ENCODE measurements at regions not wholly inside any gene's neighbourhood (a gene's known extent, or its start where the extent isn't known, plus 50 kb on each side); places are given as distances from the start of the nearest gene placed in this dataset.
"Not testable (repeated sequence)": the region's sequence is repeated elsewhere in the genome, so short reads cannot be mapped to it uniquely, and the experiment has no call there.

GRCh38 chr4:62460329-62460728 lies 1260.2 kb downstream of the ADGRL3 start:
- DNase-seq (ENCODE audit: low read depth in 2 of 2), result no peak

- no peak for DNase-seq (ENCODE audit: low read depth in 2 of 2)
Observed at GRCh38 chr4:62457356-62457755, 1257.2 kb downstream of the ADGRL3 start.

GRCh38 chr4:62455871-62456270 lies 1255.7 kb downstream of the ADGRL3 start:
- DNase-seq (ENCODE audit: low read depth in 2 of 2), result no peak

- no peak for DNase-seq (ENCODE audit: low read depth in 2 of 2)
Observed at GRCh38 chr4:62454535-62454934, 1254.4 kb downstream of the ADGRL3 start.

- no peak for DNase-seq (ENCODE audit: low read depth in 2 of 2)
Observed at GRCh38 chr4:62450740-62451139, 1250.6 kb downstream of the ADGRL3 start.

GRCh38 chr4:62449538-62449937 lies 1249.4 kb downstream of the ADGRL3 start:
- no peak for DNase-seq (ENCODE audit: low read depth in 2 of 2)

GRCh38 chr4:62448911-62449310 lies 1248.8 kb downstream of the ADGRL3 start:
- no peak for DNase-seq (ENCODE audit: low read depth in 2 of 2)

- DNase-seq (ENCODE audit: low read depth in 2 of 2), result no peak
Observed at GRCh38 chr4:62439051-62439450, 1238.9 kb downstream of the ADGRL3 start.

GRCh38 chr4:62434921-62435320 lies 1234.8 kb downstream of the ADGRL3 start:
- DNase-seq (ENCODE audit: low read depth in 2 of 2), result no peak

GRCh38 chr4:62431513-62432231 lies 1231.5 kb downstream of the ADGRL3 start:
- DNase-seq (ENCODE audit: low read depth in 2 of 2), result not testable (repeated sequence)

- no peak for DNase-seq (ENCODE audit: low read depth in 2 of 2)
Observed at GRCh38 chr4:62429297-62429696, 1229.2 kb downstream of the ADGRL3 start.

GRCh38 chr4:62415256-62415655 lies 1215.1 kb downstream of the ADGRL3 start:
- no peak for DNase-seq (ENCODE audit: low read depth in 2 of 2)

- no peak for DNase-seq (ENCODE audit: low read depth in 2 of 2)
Observed at GRCh38 chr4:62414563-62414962, 1214.4 kb downstream of the ADGRL3 start.

GRCh38 chr4:62410371-62411003 lies 1210.4 kb downstream of the ADGRL3 start:
- no peak for DNase-seq (ENCODE audit: low read depth in 2 of 2)

- no peak for DNase-seq (ENCODE audit: low read depth in 2 of 2)
Observed at GRCh38 chr4:62408454-62408853, 1208.3 kb downstream of the ADGRL3 start.

GRCh38 chr4:62407534-62407933 lies 1207.4 kb downstream of the ADGRL3 start:
- no peak for DNase-seq (ENCODE audit: low read depth in 2 of 2)

GRCh38 chr4:62402088-62402806 lies 1202.1 kb downstream of the ADGRL3 start:
- no peak for DNase-seq (ENCODE audit: low read depth in 2 of 2)

- DNase-seq (ENCODE audit: low read depth in 2 of 2), result no peak
Observed at GRCh38 chr4:62399242-62399641, 1199.1 kb downstream of the ADGRL3 start.

GRCh38 chr4:62398318-62398717 lies 1198.2 kb downstream of the ADGRL3 start:
- no peak for DNase-seq (ENCODE audit: low read depth in 2 of 2)

GRCh38 chr4:62394766-62395165 lies 1194.6 kb downstream of the ADGRL3 start:
- DNase-seq (ENCODE audit: low read depth in 2 of 2), result no peak

- no peak for DNase-seq (ENCODE audit: low read depth in 2 of 2)
Observed at GRCh38 chr4:62387808-62388207, 1187.7 kb downstream of the ADGRL3 start.

GRCh38 chr4:62377700-62378099 lies 1177.6 kb downstream of the ADGRL3 start:
- DNase-seq (ENCODE audit: low read depth in 2 of 2), result no peak

GRCh38 chr4:62377245-62377644 lies 1177.1 kb downstream of the ADGRL3 start:
- no peak for DNase-seq (ENCODE audit: low read depth in 2 of 2)
